Stimulated activated CD4-positive, alpha-beta T cell treated with anti-CD3 and anti-CD28 coated beads, TNF-alpha, amount 100 ng/mL, for 24 hours (primary cell): ENCODE measurements at regions not wholly inside any gene's neighbourhood (a gene's known extent, or its start where the extent isn't known, plus 50 kb on each side); places are given as distances from the start of the nearest gene placed in this dataset.
A peak's percentile ranks its signal among the peaks of the same experiment; 100 is the strongest.

Source experiments
- DNase-seq, 3 experiments: peaks; one replicate each; pipeline ENCODE4 v3.0.0-alpha.2; 2020; ENCODE audit warnings: low read depth in 3 of 3

DNA sequence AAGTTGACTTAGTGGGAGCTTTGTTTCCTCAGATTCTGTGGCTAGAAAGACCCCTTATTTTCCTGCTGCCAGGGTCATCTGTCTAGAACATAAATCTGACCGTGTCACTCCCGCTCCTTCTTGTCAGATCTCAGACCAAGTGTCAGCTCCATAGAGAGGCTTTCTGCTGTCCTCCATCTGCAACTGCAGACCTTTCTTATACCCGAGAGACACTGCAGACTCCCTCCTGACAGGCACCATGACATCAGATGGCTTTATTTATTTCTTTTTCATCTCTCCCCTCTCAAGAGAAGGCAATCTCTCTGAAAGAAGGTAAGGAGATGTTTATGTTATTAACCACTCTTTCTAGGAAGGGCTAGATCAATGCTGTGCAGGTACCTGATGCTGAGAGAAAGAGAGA lies 726.5 kb downstream of the UQCRFS1 start:
- no peak for DNase-seq

DNA sequence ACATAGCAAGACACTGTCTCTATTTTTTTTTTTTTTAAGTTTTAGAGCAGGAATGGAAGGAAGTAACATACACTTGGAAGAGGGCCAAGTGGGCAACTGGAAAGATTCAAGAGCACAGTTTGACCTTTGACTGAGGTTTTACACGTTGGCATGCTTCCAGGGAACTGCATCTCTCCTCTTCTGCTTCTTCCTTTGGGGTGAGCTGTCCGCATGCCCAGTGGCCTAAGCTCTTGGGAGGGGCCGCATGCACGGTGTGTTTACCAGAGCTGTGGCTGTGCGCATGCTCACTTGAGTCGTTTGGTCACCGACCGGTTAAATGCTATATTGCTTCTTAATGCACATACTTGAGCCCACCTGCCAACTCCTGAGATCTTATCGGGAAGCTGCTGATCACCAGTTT lies 727.7 kb downstream of the UQCRFS1 start:
- no peak for DNase-seq

DNA sequence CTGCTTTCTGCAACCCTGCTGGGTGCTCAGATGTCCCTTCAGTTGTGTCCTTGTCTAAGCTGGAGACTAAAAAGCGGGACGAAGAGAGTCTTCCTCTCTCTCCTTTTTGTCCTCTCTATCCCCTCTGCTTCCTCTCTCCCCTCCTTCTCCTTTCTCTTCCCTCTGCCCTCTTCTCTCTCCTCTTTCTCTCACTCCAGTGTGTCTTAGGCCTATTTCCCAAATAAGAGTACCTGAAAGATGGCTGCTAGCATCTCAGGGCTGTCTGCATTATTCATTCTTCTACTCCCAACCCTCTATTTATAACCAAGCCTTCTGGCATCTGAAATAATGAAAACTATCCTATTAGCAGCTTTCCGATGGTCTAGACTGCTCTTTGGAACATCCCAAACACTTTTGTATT lies 729.8 kb downstream of the UQCRFS1 start:
- no peak for DNase-seq

DNA sequence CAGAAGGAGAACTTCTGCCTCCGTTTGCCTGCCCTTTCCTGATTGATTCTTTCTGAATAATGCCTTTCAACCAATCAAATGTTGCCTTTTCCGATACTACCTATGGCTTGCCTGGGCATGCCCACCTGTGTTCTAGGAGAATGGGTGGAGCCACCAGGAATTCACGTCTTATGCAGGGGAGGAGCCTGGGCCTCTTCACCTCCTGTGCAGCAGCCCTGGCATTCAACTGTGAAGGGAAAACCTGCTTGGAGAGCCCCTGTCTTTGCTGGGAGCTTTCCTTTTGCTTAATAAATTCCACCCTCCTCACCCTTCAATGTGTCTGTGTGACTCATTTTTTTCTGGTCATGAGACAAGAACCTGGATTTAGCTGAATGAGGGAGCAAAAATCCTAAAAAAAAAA lies 730.7 kb downstream of the UQCRFS1 start:
- DNase-seq, result no peak

DNA sequence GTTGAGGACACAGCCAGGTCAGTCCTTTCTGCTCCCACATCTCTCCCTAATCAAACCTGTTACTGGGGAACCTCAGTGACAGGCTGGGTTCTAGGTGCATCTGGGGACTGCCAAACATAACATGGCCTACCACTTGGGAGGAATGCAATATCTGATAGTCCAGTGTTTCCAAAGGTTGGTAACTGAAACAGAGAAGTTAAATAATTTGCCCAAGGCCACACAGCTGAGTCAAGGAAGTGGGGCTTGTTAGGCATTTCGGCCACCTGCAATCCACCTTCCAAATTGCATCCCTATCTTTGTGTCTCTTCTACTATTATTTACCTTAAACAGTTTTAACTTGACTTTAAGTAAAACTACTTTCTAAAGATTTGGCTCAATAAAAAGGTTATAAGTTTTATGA lies 731.3 kb downstream of the UQCRFS1 start:
- DNase-seq, result no peak

DNA sequence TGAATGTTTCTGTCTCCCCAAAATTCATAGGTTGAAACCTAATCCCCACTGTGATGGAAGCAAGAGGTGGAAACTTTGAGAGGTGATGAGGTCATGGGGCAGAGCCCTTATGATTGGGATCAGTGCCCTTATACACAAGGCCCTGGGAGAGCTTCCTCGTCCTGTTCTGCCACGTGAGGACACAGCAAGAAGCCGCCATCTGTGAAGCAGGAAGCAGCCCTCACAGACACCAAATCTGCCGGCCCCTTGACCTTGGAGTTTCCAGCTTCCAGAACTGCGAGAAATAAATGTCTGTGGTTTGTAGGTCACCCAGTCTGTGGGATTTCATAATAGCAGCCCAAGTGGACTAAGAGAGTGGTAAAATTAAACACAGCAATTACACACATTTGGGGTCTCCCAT lies 737.4 kb downstream of the UQCRFS1 start:
- DNase-seq, result no peak

DNA sequence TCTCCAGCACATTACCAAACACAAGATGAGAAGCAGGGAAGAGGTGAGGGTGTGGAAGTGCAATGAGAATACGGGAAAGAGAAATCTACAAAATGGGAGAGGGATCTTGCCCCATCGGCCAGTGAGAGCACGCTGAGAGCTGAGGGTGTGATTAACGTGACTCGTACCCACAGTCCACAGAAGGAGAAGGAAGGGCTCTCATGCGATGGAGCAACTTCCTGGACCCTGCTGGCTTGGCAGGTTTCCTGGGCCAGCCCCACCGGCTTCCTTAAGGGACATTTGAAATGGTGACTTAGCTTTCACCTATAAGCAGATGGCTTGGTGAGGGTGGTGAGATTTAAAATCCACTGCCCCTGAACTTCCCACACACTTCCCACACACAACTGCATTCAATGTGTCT lies 740.1 kb downstream of the UQCRFS1 start:
- no peak for DNase-seq

DNA sequence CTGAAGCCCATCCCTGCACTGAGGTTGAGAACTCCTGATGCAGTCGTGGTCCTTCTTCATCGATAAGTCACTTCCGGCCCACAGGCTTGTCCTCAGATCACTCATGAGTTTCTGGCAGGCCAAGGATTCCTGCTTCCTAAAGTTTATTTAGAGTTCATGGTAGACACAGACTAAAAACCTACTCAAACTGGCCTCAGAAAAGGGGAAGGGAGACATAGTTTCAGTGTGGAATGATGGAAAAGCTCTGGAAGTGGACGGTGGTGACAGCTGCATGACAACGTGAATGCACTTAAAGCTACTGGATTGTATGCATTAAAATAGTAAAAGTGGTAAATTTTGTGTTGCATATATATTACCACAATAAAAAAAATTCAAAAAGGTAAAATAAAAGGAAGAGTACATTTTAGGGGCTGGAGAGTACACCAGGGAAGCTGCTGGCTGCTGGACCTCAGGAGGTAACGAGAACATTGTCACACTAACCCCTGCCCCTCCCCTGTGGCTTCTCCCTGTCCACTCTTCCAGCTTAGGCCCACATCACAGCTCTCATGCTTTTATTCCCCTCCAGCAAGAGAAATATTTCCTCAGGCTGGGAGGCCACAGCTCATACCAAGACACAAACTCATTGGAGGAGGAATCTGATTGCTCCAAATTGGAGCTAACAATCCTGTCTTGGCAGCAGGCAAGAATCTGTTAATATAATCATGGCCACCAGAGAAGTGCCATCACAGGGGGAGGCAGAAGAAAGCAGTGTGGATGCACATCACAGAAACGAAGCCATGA lies 741.0 kb downstream of the UQCRFS1 start:
- DNase-seq, result no peak

DNA sequence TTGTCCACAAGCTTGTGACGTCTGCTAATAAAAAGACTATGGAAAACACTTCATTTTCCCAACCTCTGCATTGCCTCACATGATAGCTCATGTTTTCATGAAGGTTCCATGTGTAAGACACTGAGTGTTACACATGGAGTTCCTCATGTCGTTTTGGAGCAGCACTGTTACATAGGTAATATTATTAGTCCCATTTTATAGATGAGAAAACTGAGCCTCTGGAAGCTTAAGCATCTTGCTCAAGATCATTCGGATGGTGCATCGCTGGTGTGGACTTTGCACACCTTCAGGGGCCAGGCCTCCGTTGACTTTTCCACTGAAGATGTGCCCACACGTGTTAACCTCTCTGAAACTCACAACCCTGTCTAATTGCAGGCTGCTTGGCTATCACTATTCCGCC lies 743.4 kb downstream of the UQCRFS1 start:
- no peak for DNase-seq

DNA sequence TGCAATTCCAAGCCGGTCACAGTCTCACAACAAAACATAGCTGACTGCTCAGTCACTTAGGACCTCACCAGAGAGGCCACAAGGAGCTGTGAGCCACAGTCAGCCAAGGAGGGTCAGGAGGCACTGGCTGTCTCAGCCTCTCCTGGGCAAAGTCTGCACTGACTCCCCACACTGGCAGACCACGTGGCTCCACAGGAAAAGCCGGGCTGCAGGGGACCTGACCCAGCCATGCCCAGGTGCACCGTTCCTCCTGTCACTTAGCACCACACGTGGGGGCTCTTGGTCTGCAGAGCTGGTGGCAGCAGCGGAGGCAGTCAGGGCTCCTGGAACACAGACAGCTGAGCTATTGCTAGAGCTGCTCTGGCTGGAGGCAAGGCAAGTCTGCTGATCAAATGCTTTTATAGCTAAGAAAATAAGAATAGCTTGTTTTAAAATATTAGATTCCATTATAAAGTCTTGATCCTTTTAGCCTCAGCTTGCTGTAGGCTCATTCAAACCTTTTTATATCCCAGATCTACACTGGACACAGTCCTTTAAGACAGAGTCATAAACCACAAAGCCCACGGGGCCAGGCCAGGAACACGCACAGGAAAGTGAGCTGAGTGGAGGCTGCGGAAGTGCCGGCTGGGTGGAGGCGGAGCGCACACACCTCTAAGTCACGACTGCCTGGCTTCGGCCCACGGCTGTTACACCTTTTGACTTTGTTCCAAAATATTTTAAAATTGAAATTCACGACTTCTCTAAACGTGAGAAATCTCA lies 744.1 kb downstream of the UQCRFS1 start:
- peak in 1 of 3 experiments; percentile 10 for DNase-seq

DNA sequence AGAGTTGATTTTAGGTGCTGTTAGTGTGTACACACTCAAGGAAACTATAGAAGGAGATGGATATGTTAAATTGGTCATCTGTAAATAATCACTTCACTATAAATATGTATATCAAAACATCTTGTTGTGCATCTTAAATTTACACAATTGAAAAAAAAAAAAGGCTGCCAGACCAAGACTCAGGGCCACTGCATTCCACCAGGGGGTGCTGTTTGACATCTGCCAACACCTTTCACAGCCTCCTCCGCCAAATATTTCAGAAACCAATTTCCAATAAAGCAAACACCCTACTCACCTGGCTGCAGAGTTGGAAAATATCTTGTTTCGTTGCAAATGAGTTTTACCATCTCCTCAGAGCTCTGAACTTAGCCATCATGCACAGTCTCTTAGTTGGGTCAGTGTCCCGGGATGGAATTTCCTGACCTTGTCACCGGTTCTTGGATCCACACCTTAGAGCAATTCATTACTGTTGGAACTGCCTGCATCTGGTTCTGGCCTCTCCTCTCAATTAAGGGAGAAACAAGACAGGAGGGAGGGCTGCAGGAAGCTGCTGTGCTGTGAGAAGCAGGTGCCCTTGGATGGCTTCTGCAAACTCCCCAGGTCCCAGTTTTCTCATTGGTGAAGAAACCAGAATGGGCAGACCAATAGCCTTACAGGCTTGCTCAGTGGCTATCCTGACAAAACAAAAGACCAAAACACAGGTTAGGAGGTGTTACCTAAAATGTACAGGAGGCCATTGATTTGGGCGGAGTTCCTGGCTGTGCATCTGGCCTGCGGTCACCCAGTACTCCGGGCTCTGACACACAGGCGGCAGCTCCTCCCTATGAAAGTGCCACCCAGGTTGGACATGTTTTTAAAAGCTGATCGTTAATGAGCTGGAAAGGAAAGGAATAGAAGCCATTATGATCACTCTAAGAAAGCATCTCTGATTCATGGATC lies 746.6 kb downstream of the UQCRFS1 start:
- DNase-seq, result peak; percentile 36 to 57 (median 38)

DNA sequence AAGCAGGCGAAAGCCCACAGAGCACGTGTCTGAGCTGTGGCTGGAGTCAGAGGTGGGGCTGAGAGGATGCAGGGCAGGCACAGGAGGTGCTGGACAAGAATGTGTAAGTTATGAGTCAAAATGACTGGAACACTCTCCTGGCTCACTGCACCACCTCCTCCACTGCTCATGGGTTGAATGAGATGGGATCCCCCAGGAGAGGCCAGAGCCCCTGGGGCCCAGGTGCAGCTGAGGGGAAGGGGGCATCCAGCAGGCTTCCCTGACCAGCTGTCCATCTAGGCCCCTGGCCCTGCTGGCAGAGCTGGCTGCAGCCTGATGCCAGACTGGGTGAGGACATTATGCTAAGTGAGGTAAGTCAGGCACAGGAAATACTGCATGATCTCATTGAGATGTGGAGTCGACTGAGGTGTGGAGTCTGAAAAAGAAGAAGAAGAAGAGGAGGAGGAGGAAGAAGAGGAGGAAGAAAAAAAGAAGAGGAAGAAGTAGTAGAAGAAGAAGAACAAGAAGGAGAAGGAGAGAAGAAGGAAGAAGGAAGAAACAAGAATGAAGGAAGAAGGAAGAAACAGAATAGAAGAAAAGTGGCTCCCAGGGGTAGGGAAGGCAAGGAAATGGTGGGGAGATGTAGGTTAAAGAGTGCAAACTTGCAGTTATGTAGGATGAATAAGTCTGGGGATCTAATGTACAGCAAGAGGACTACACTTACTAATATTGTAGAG lies 747.4 kb downstream of the UQCRFS1 start:
- no peak for DNase-seq

DNA sequence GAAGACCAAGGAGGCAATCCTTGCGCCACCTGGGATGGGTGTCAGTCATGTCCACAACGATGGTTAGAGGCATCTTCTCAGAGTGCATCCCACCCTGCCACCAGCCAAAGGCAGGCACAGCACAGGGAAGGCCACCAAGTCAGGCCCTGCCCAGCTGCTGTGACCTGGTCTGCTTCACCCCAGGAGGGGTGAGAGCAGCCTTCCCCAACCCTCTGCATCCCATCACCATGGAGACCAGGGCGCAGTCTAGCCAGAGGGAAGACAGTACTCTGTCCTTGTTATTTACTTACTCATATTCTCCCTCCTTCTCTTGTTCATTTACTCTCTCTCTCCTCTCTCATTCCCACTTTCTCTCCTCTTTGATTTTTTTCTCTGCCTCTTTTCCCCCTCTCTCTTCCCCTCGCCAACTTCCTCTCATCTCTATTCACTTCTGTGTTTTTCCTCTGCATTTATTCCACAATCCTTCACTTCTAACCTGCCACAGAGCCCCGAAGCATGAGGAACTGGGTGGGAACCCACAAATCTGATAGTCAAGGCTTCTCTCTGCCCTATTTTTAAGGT lies 749.4 kb downstream of the UQCRFS1 start:
- DNase-seq, result no peak

DNA sequence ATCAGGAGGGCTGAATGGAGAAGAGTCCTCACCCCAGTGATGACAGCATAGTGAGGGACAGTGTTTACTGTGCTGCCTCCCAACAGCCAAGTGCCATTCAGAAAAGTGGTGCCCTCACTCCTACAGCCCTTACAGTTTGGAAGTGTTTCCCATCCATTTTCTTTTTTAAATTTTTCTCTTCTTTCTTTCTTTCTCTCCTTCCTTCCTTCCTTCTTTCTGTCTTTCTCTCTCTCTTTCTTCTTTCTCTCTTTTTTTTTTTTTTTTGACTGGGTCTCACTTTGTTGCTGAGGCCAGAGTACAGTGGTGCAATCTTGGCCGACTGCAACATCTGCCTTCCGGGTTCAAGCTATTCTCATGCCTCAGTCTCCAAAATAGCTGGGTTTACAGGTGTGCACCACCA lies 755.3 kb downstream of the UQCRFS1 start:
- no peak for DNase-seq

DNA sequence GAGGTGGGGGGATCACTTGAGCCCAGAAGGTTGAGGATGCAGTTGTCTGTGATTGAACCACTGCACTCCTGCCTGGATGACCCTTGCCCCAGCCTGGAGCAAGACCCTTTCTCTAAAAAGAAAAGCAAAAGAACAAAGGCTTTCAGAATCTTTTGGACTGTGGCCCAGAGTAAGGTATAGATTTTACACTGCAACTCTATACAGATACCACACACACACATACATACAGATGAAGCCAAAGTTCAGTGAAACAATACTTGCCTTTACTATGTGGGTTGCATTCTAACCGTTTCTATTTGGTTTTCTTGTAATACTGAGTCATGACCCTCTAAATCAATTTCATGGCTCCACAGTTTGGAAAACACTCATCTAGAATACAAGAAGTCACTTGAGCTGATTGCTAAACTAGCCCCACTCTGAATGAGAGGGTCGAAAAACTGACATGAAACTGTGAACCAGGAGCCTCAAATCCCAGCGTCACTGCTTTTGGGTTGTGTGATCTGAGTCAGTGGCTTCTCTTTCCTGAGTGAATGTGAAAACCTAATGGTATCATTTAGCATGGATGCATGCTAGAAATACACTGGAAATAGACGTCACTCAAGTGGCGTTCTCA lies 756.1 kb downstream of the UQCRFS1 start:
- DNase-seq, result no peak

DNA sequence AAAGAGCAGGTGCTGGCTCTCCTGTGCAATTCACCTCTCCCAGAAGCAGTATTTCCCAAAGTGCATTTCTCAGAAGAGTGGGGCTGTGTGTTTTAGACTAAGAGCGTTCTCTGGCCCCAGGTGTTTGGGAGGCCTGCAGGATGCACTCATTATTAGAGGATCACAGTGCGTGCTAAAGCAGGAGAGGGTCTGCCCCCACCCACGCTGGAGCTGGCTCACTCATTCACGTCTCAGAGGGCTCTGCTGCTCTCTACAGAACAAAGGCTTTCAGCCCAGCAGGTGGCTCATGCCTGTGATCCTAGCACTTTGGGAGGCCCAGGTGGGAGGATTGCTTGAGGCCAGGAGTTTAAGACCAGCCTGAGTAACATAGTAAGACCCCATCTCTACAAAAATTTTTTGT lies 756.7 kb downstream of the UQCRFS1 start:
- peak in 1 of 3 experiments; percentile 7 for DNase-seq

DNA sequence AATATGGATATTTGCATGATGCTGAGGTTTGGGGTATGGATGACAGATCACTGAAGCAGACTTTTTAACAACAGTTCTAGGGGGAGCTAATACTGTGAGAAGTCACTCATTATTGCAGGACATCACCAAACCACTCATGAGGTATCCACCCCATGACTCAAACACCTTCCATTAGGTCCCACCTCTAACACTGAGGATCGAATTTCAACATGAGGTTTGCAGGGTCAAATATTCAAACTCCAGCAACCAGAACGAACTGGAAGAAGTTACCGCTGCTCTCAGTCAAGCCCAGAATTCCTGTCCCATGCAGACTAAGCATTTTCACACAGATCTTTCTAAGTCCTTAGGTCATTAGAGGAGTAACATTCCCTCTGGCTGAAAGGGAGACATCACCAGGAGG lies 758.9 kb downstream of the UQCRFS1 start:
- no peak for DNase-seq

DNA sequence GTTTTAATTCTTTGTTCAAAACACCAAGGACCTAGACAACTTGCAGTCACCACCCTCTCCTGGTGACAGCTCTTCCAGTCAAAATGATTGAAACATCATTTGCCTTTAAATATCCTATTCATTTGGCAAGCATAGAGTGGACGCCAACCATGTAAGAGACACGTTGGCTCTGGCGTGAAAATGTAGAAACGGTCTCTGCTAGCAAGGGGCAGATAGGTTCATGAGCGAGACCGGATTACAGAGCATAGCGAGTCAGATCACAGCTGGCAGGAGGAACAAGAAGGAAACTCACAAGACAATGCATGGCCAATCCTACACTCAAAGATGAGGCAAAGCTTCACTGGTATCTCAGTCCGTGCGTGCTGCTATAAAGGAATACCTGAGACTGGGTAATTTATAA lies 759.5 kb downstream of the UQCRFS1 start:
- no peak for DNase-seq

DNA sequence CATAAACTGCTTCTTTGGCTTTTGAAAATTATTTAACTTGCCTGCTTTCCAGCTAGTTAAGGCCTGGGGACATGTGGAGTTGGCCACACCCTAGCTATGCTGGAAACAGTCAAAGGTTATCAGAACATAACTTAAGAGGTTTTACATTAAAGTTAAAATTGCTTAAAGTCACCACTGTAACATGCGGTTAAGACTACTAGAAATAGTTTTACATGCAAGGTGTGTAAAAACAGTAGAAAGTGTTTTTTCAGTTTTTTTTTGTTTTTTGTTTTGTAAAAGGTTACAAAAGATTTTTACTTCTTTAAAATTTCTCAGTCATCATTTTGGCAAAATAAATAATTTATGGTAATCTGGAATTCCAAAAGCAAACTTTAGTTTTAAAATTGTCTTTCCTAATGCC lies 763.1 kb downstream of the UQCRFS1 start:
- DNase-seq, result no peak

DNA sequence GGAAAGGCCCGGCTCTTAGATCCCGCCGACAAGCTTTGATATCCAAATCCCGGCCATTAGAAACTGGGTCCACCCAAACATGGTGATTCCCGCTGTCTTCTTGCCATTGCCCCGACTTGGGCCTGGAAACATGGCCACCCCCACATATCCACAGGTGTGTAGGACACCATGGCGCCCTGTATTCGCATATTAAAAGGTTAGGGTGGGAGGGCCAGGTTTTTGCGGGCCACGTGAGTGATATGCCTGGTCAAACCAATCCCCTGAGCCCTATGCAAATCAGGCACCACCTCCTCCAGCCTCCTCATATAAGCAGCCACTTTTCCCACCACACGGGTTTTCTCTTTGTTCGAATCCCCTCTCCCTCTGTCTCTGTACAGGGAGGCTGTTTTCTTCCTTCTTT lies 766.4 kb downstream of the UQCRFS1 start:
- no peak for DNase-seq

DNA sequence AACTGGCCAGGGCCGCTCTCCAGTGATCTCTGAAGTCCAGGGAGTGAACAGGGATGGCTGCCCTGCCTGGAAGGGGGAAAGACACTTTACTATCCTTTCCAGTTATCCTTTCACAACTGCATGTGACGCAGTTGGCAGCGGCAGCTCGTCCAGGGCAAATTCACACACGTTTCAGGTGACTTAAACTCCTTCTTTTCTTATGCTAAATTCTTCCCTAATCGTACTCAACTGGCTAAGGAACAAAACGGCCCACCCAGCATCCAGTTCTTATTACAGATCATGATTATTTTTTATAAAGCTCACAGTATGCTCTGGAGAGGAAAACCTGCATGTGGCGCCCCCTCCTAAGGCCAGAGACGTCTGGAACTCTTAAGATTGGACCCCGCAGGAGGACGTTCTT lies 767.1 kb downstream of the UQCRFS1 start:
- no peak for DNase-seq
